Kidney tubule cell (primary cell): ENCODE measurements at regions not wholly inside any gene's neighbourhood (a gene's known extent, or its start where the extent isn't known, plus 50 kb on each side); places are given as distances from the start of the nearest gene placed in this dataset.

Experiments
- DNase-seq: peaks from one replicate; pipeline ENCODE4 v3.0.0-alpha.2; 2018; ENCODE audit warnings: low spot score

GRCh38 chr4:185862340-185862739 is 50.3 kb upstream of the SORBS2 start:
- no peak for DNase-seq

- DNase-seq: no peak
Observed at GRCh38 chr4:185863946-185864345, 52.0 kb upstream of the SORBS2 start.

- peak; percentile 58 for DNase-seq
Observed at GRCh38 chr4:185865901-185866328, 53.9 kb upstream of the SORBS2 start.

- DNase-seq: no peak
Observed at GRCh38 chr4:185867770-185868169, 55.8 kb upstream of the SORBS2 start.

GRCh38 chr4:185868983-185869382 is 57.0 kb upstream of the SORBS2 start:
- peak; percentile 23 for DNase-seq

- DNase-seq: no peak
Observed at GRCh38 chr4:185869427-185869826, 57.4 kb upstream of the SORBS2 start.

- DNase-seq: no peak
Observed at GRCh38 chr4:185870366-185870765, 58.4 kb upstream of the SORBS2 start.

- peak; percentile 40 for DNase-seq
Observed at GRCh38 chr4:185872747-185873380, 60.9 kb upstream of the SORBS2 start.

- DNase-seq: peak; percentile 81
Observed at GRCh38 chr4:185874516-185875230, 62.7 kb upstream of the SORBS2 start.

- no peak for DNase-seq
Observed at GRCh38 chr4:185875316-185875907, 63.4 kb upstream of the SORBS2 start.

GRCh38 chr4:185878633-185879032 is 66.6 kb upstream of the SORBS2 start:
- DNase-seq: no peak

GRCh38 chr4:185879666-185880312 is 67.8 kb upstream of the SORBS2 start:
- DNase-seq: no peak

- DNase-seq: no peak
Observed at GRCh38 chr4:185880571-185880970, 68.6 kb upstream of the SORBS2 start.

GRCh38 chr4:185881430-185881829 is 69.4 kb upstream of the SORBS2 start:
- no peak for DNase-seq

GRCh38 chr4:185883591-185883990 is 71.6 kb upstream of the SORBS2 start:
- no peak for DNase-seq

GRCh38 chr4:185885075-185885474 is 73.1 kb upstream of the SORBS2 start:
- no peak for DNase-seq

GRCh38 chr4:185885604-185886003 is 73.6 kb upstream of the SORBS2 start:
- DNase-seq: no peak

- no peak for DNase-seq
Observed at GRCh38 chr4:185886832-185887524, 75.0 kb upstream of the SORBS2 start.

GRCh38 chr4:185888676-185889075 is 76.7 kb upstream of the SORBS2 start:
- DNase-seq: no peak

GRCh38 chr4:185889585-185889984 is 77.6 kb upstream of the SORBS2 start:
- DNase-seq: no peak

GRCh38 chr4:185890196-185890595 is 78.2 kb upstream of the SORBS2 start:
- no peak for DNase-seq

- DNase-seq: no peak
Observed at GRCh38 chr4:185892165-185892564, 80.2 kb upstream of the SORBS2 start.
